ENCODE measurements at regions not wholly inside any gene's neighbourhood (a gene's known extent, or its start where the extent isn't known, plus 50 kb on each side); places are given as distances from the start of the nearest gene placed in this dataset.

DNA sequence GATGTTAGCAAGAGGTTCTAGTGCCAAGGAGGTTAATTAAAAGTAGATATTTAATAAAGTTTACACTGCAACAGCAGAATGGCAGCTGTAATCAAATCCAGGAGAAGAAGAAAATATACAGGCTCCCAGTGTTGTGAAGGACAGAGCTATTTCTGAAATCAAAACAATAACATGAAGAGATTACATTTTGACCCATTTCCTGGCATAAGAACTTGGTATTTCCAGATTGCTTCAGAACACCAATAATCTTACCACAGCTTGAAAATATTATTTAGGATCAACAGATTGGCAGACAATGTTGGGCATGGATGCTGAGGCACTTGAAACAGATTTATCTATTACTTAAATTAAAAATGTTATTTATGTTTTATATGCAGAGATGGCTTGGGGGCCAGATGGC, 692.5 kb downstream of the KCNA4 start:
- Histone ChIP-seq H3K79me2 (ENCODE audit: control insufficient read depth, insufficient read depth, low read length, poor library complexity) (no peaks in the 10 kb centered on the region), H3K36me3 (ENCODE audit: control insufficient read depth in 1 of 2, insufficient read depth in 2 of 2, low read length in 2 of 2) (no peaks in the 10 kb centered on the region), H2BK120ac (ENCODE audit: insufficient read depth, low read length, poor library complexity) (no peak overlapping the region), H3K27me3 (ENCODE audit: insufficient read depth, low read length) (no peaks in the 10 kb centered on the region), H4K91ac (ENCODE audit: low read depth, low read length) (no peak overlapping the region), H3K79me1 (ENCODE audit: low read length) (no peaks in the 10 kb centered on the region), H3K4me2 (ENCODE audit: low read length) (no peak overlapping the region), H4K8ac (ENCODE audit: low read depth, low read length) (no peak overlapping the region), H3K9ac (ENCODE audit: low read length) (no peak overlapping the region), H3K14ac (ENCODE audit: low read length) (no peak overlapping the region), H3K18ac (ENCODE audit: low read length) (no peak overlapping the region), H3K4me3 (ENCODE audit: low read depth, low read length) (no peak overlapping the region), H2AFZ (ENCODE audit: insufficient read depth, low read length, poor library complexity) (no peak overlapping the region), H2AK5ac (ENCODE audit: low read length) (no peak overlapping the region), H2BK5ac (ENCODE audit: low read depth, low read length, poor library complexity) (no peak overlapping the region), H3K4ac (ENCODE audit: low read depth, low read length) (no peak overlapping the region), H2BK12ac (ENCODE audit: low read length) (no peak overlapping the region), H3K4me1 (ENCODE audit: control insufficient read depth in 1 of 2, insufficient read depth in 2 of 2, low read length in 2 of 2) (peaks cover 0 to 2% of the 10 kb centered on the region in 2 experiments), H4K12ac (ENCODE audit: low read depth, low read length) (no peak overlapping the region), H3K23ac (ENCODE audit: low read length) (no peak overlapping the region), H3K27ac (ENCODE audit: low read depth, low read length) (no peak overlapping the region), H3K9me3 (ENCODE audit: insufficient read depth, low read depth, low read length) (no peaks in the 10 kb centered on the region)
- no peak for DNase-seq

- no peaks in the 10 kb centered on the region for H3K27me3 ChIP-seq (ENCODE audit: insufficient read depth, low read length)
- H3K4me3 ChIP-seq (ENCODE audit: low read depth, low read length) = no peak overlapping the region
- H3K36me3 ChIP-seq (ENCODE audit: control insufficient read depth in 1 of 2, insufficient read depth in 2 of 2, low read length in 2 of 2) = no peaks in the 10 kb centered on the region
- no peak overlapping the region for H4K12ac ChIP-seq (ENCODE audit: low read depth, low read length)
- H4K91ac ChIP-seq (ENCODE audit: low read depth, low read length) = no peak overlapping the region
- H2BK120ac ChIP-seq (ENCODE audit: insufficient read depth, low read length, poor library complexity) = no peak overlapping the region
- H2AFZ ChIP-seq (ENCODE audit: insufficient read depth, low read length, poor library complexity) = no peak overlapping the region
- no peak overlapping the region for H3K4me2 ChIP-seq (ENCODE audit: low read length)
- WGBS (ENCODE audit: extremely low coverage, insufficient coverage, insufficient read length) = no CpG with 5 or more reads among the region's 4 CpGs
- H3K4me1 ChIP-seq (ENCODE audit: control insufficient read depth in 1 of 2, insufficient read depth in 2 of 2, low read length in 2 of 2) = no peaks in the 10 kb centered on the region
- no peaks in the 10 kb centered on the region for H3K79me2 ChIP-seq (ENCODE audit: control insufficient read depth, insufficient read depth, low read length, poor library complexity)
- H3K9me3 ChIP-seq (ENCODE audit: insufficient read depth, low read depth, low read length) = no peaks in the 10 kb centered on the region
- no peak overlapping the region for H3K4ac ChIP-seq (ENCODE audit: low read depth, low read length)
- no peak overlapping the region for H2AK5ac ChIP-seq (ENCODE audit: low read length)
- no peak overlapping the region for H3K14ac ChIP-seq (ENCODE audit: low read length)
- DNase-seq = no peak
- H2BK5ac ChIP-seq (ENCODE audit: low read depth, low read length, poor library complexity) = no peak overlapping the region
- H3K18ac ChIP-seq (ENCODE audit: low read length) = no peak overlapping the region
- H2BK12ac ChIP-seq (ENCODE audit: low read length) = no peak overlapping the region
- no peak overlapping the region for H3K23ac ChIP-seq (ENCODE audit: low read length)
- H4K8ac ChIP-seq (ENCODE audit: low read depth, low read length) = no peak overlapping the region
- no peak overlapping the region for H3K9ac ChIP-seq (ENCODE audit: low read length)
- no peak overlapping the region for H3K27ac ChIP-seq (ENCODE audit: low read depth, low read length)
- H3K79me1 ChIP-seq (ENCODE audit: low read length) = no peaks in the 10 kb centered on the region
Observed at GRCh38 chr11:29321293-29322132, 695.3 kb downstream of the KCNA4 start.

- H3K9ac ChIP-seq (ENCODE audit: low read length) = no peak overlapping the region
- H2AK5ac ChIP-seq (ENCODE audit: low read length) = no peak overlapping the region
- H3K4ac ChIP-seq (ENCODE audit: low read depth, low read length) = no peak overlapping the region
- no peak overlapping the region for H2BK12ac ChIP-seq (ENCODE audit: low read length)
- no peak overlapping the region for H3K14ac ChIP-seq (ENCODE audit: low read length)
- no peak for DNase-seq
- H2BK120ac ChIP-seq (ENCODE audit: insufficient read depth, low read length, poor library complexity) = no peak overlapping the region
- no peak overlapping the region for H3K18ac ChIP-seq (ENCODE audit: low read length)
- no peak overlapping the region for H3K4me3 ChIP-seq (ENCODE audit: low read depth, low read length)
- H3K79me2 ChIP-seq (ENCODE audit: control insufficient read depth, insufficient read depth, low read length, poor library complexity) = no peaks in the 10 kb centered on the region
- no peak overlapping the region for H4K91ac ChIP-seq (ENCODE audit: low read depth, low read length)
- H2BK5ac ChIP-seq (ENCODE audit: low read depth, low read length, poor library complexity) = no peak overlapping the region
- H3K23ac ChIP-seq (ENCODE audit: low read length) = no peak overlapping the region
- no CpG with 5 or more reads among the region's 2 CpGs for WGBS (ENCODE audit: extremely low coverage, insufficient coverage, insufficient read length)
- no peak overlapping the region for H4K8ac ChIP-seq (ENCODE audit: low read depth, low read length)
- H4K12ac ChIP-seq (ENCODE audit: low read depth, low read length) = no peak overlapping the region
- no peak overlapping the region for H2AFZ ChIP-seq (ENCODE audit: insufficient read depth, low read length, poor library complexity)
- H3K4me1 ChIP-seq (ENCODE audit: control insufficient read depth in 1 of 2, insufficient read depth in 2 of 2, low read length in 2 of 2) = no peaks in the 10 kb centered on the region
- no peaks in the 10 kb centered on the region for H3K36me3 ChIP-seq (ENCODE audit: control insufficient read depth in 1 of 2, insufficient read depth in 2 of 2, low read length in 2 of 2)
- H3K9me3 ChIP-seq (ENCODE audit: insufficient read depth, low read depth, low read length) = no peaks in the 10 kb centered on the region
- H3K27ac ChIP-seq (ENCODE audit: low read depth, low read length) = no peak overlapping the region
- no peak overlapping the region for H3K4me2 ChIP-seq (ENCODE audit: low read length)
- no peaks in the 10 kb centered on the region for H3K79me1 ChIP-seq (ENCODE audit: low read length)
- H3K27me3 ChIP-seq (ENCODE audit: insufficient read depth, low read length) = no peaks in the 10 kb centered on the region
Observed at GRCh38 chr11:29320196-29320595, 696.6 kb downstream of the KCNA4 start.

- Histone ChIP-seq H2BK120ac (ENCODE audit: insufficient read depth, low read length, poor library complexity) (no peak overlapping the region), H3K9ac (ENCODE audit: low read length) (no peak overlapping the region), H2AK5ac (ENCODE audit: low read length) (no peak overlapping the region), H3K14ac (ENCODE audit: low read length) (no peak overlapping the region), H2BK12ac (ENCODE audit: low read length) (no peak overlapping the region), H2BK5ac (ENCODE audit: low read depth, low read length, poor library complexity) (no peak overlapping the region), H3K4me3 (ENCODE audit: low read depth, low read length) (no peak overlapping the region), H3K36me3 (ENCODE audit: control insufficient read depth in 1 of 2, insufficient read depth in 2 of 2, low read length in 2 of 2) (no peaks in the 10 kb centered on the region), H3K18ac (ENCODE audit: low read length) (no peak overlapping the region), H3K4me1 (ENCODE audit: control insufficient read depth in 1 of 2, insufficient read depth in 2 of 2, low read length in 2 of 2) (no peaks in the 10 kb centered on the region), H4K12ac (ENCODE audit: low read depth, low read length) (no peak overlapping the region), H3K27me3 (ENCODE audit: insufficient read depth, low read length) (no peaks in the 10 kb centered on the region), H3K9me3 (ENCODE audit: insufficient read depth, low read depth, low read length) (no peaks in the 10 kb centered on the region), H3K23ac (ENCODE audit: low read length) (no peak overlapping the region), H3K79me1 (ENCODE audit: low read length) (no peaks in the 10 kb centered on the region), H4K8ac (ENCODE audit: low read depth, low read length) (no peak overlapping the region), H3K27ac (ENCODE audit: low read depth, low read length) (no peak overlapping the region), H3K79me2 (ENCODE audit: control insufficient read depth, insufficient read depth, low read length, poor library complexity) (no peaks in the 10 kb centered on the region), H3K4me2 (ENCODE audit: low read length) (no peak overlapping the region), H4K91ac (ENCODE audit: low read depth, low read length) (no peak overlapping the region), H3K4ac (ENCODE audit: low read depth, low read length) (no peak overlapping the region), H2AFZ (ENCODE audit: insufficient read depth, low read length, poor library complexity) (no peak overlapping the region)
- WGBS (ENCODE audit: extremely low coverage, insufficient coverage, insufficient read length) = no CpG with 5 or more reads among the region's 1 CpG
- no peak for DNase-seq
Observed at GRCh38 chr11:29319210-29319609, 697.6 kb downstream of the KCNA4 start.

All from trophoblast cell (in vitro differentiated cells and primary cell).